ENCODE measurements at regions not wholly inside any gene's neighbourhood (a gene's known extent, or its start where the extent isn't known, plus 50 kb on each side); places are given as distances from the start of the nearest gene placed in this dataset.
A peak's percentile ranks its signal among the peaks of the same experiment; 100 is the strongest.

DNA sequence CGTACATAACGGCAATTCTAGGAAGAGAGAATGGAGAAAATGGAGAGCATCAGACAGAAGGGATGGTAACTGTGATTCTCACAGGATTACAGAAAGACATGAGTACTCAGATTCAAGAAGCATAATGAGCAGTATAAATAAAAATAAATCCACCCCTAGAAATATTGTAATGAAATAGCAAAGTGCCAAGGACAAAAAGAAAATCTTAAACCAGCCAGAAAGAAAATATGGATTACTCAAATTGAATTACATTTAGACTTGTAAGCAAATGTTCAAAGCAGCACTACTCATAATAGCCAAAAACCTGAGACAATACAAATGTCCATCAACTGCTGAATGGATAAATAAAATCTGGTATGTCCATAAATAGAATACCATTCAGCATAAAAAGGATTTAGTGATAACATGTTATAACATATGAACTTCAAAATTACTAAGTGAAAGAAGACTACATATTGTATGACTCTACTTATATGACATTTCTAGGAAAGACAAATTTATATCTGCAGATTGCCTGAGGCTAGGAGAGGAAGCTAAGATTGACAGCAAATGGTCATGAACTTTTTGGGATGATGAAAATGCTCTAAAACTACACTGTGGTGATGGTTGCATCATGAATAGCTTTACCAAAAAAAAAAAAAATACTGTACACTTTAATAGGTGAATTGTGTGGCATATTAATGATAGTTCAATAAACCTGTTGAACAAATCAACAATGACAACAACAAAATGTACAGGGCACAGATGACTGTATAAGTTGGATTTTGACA is 63.4 kb upstream of the SPTBN1 start:
- DNase-seq, result no peak

DNA sequence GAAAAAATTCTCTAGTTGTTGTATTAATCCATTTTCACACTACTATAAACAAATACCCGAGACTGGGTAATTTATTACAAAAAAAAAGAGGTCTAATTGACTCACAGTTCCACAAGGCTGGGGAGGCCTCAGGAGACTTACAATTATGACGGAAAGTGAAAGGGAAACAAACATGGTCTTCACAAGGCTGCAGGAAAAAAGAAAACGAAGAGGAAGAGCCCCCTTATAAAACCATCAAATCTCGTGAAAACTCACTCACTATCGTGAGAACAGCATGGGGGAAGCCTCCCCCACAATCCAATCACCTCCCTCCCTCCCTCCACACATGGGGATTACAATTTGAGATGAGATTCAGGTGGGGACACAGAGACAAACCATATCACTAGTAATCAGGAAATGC is 61.7 kb upstream of the SPTBN1 start:
- peak in 1 of 2 experiments; percentile 3 for DNase-seq

DNA sequence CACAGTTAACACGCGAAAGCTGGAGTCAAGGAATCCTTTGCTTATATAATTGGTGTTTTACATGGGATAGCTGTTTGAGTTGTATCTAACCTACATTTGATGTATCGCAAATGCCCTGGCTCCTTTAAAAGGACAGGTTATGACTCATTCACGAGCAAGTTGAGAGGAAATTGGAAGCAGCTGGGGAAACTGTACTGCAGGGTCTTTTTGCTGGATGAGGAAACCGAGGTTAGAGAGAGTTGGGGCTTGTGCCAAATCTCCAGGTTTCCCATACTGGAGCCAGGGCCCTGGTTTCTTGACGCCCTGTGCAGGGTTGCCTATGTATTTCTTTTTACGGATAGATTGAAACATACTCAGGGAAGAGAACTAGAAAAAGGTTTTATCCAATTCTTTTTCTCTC is 60.0 kb upstream of the SPTBN1 start:
- DNase-seq, result no peak

DNA sequence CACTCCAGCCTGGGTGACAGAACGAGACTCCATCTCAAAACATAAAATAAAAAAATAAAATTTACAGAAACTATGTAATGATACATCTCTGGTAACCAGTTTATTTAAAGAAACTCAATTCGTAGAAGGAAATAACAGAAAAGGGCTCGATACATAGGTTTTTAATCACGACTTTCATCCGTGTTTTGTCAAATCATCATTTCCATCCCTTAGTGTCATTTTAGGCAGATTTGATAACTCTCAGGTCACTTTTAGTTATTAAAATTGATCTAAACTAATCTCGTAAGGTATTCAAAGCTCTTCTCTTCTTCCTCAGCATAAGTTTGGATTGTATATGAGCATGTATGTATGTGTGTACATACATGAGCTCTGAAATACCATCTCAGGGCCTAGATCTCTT is 59.3 kb upstream of the SPTBN1 start:
- no peak for DNase-seq

DNA sequence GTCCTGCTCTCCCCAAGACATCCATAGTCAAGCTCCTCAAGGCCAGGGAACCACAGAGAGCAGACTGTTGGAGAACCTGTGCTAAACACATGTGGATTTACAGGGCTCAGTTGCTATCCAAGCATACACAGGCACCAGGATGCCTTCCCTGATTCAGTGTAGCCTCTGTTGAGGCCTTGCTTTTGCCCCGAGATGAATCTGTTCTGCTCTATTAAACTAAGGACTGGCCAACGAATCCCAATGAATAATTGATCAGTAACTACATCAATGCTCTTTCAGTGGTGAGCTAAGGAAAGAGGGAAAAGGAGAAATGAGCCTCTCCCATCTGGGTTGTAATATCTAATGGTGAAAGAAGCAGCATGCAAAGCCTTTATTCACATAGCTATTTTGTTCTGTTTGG is 58.7 kb upstream of the SPTBN1 start:
- DNase-seq, result no peak

DNA sequence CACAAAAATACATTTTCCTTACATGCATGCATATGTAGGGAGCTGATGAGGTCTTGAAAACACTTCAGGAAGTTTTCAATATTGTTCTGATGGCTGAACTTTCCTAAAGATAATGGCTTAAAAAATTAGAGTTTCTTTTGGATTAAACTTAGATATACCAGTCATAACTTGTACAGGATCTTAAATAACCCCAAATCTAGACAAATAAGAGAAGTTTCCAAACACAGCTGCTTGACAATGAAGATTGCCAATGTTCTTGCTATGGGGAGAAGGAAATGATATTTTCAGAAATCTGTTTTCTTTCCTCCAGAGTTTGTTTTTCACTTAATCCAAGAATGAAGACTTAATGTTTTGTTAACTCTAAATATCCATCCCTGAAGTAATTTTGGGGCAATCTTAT is 54.6 kb upstream of the SPTBN1 start:
- no peak for DNase-seq

DNA sequence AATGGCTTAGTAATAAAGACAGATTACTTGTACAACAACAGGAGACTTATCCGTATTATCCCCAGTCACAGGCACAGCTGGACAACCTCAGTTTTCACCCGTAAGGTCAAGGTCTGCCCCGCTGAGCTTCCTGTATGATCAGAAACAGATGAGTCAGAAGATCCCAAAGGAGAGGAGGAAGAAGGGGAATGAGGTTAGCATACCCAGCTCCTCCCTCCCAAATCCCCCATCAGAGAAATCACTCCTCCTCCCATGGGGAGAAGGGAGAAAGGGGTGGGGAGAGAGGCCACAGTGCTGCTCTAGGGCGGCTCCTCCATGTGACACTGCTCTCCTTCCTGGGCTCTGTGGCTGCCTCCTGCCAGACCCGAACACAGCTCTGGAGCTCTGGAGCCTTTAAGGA is 53.8 kb upstream of the SPTBN1 start:
- DNase-seq, result no peak

DNA sequence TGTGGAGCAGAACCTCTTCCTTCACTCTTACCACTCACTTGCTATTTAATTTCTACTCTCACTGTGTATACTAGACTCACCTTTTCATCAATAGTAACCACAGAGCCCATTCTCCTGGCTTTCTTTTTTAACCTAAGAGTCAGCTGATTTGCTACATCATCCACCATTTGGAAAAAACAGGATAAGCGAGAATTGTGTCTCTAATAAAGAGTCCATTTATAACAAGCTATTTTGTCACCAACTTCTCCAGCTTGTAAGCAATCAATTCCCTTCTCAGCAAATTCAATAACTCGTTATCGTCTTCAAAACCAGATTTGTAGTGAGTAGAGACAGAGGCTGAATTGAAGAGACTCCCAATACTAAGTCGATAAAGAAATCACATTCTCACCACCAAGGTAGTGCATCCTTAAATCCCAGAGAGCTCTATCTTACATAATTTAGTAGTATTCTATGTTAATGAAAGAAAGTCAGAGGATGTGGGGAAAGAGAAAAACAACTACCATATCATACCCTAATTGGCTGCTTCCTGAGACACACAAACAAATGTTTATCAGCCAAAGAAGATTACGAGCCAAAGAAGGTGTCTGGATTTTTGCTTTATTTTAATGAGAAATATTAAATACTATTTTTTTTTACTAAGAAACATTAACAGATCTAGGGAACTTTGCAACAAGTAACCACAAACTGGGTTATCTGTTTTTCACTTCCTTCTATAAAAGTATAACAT is 52.5 kb upstream of the SPTBN1 start:
- DNase-seq, result no peak

DNA sequence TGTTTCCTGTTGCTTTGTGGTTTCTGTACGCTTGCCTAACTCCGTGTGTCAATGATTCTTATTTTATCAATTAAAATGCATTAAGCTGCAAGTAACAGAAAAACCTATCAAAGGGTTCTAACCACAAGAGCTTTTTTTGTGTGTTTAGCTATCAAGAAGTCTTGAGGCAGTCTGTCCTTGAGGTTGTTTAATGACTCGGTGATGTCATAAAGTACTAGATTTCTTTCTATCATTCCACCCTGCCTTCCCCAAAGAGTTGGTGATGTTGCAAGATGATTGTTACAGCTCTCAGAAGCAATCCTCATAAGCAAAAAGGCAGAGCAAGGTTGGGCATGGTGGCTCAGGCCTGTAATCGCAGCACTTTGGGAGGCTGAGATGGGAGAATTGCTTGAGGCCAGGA is 51.9 kb upstream of the SPTBN1 start:
- no peak for DNase-seq

DNA sequence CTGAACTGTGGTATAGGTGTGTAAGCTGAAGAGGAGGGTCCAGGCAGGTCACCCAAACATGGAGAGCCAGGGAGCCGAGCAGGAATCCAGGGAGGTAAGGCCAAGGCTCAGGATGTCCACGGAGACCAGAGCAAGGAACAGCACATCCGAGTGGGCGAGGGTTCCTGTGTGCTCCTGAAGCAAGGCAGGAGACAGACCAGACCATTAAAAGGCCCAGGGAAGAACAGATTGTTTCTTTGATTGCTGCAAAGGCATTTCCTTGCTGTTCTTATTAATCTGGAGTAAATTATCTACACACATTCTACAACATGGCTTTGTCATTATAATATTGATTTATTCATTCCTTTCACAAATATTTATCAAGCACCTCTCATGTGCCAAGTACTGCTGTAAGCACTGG is 50.1 kb upstream of the SPTBN1 start:
- no peak for DNase-seq

Data from NCI-H1930 (cell line).